CD4-positive, alpha-beta T cell (primary cell): ENCODE measurements at regions not wholly inside any gene's neighbourhood (a gene's known extent, or its start where the extent isn't known, plus 50 kb on each side); places are given as distances from the start of the nearest gene placed in this dataset.

Experiments
- ATAC-seq: fragments of 200-7000 bp; cut with Tn5 transposase; one replicate; pipeline ENCODE4 v1.10.0; 2022; ENCODE audit warnings: mild to moderate bottlenecking; ENCODE audit not compliant: poor library complexity
- CTCF ChIA-PET: fragments of 350-600 bp; sonication (Branson Sonifier 250); formaldehyde crosslinking; loops from one replicate; lab custom pipeline; 2021; ENCODE audit warnings: antibody characterized with exemption, inconsistent platforms; lab: Charles Lee
- POLR2A ChIA-PET: fragments of 350-600 bp; sonication (Branson Sonifier 250); formaldehyde crosslinking; loops from one replicate; lab custom pipeline; 2021; ENCODE audit warnings: antibody characterized with exemption, inconsistent platforms; lab: Charles Lee
- DNase-seq, 14 experiments: peaks; one replicate each; pipeline ENCODE4 v3.0.0-alpha.2; 2013 to 2020; ENCODE audit warnings: mixed read lengths in 2 of 14
- H3K27ac ChIP-seq, 2 donors: one replicate each; pipeline versions ENCODE4 v1.5.1 to v1.7.0; 2013; ENCODE audit warnings: low read length in 2 of 2, low read depth in 1 of 2, mild to moderate bottlenecking in 1 of 2
- H3K27me3 ChIP-seq, 2 experiments: 1 replicate in 1 of 2; 2 replicates in 1 of 2; pipeline versions ENCODE4 v1.6.1 to v1.7.0; 2013; ENCODE audit warnings: low read length in 2 of 2, control low read depth in 1 of 2, mild to moderate bottlenecking in 1 of 2, moderate library complexity in 1 of 2; ENCODE audit not compliant: insufficient read depth in 2 of 2, control insufficient read depth in 1 of 2
- H3K36me3 ChIP-seq: one replicate; pipeline ENCODE4 v1.6.1; 2013; ENCODE audit warnings: low read length, control low read depth; ENCODE audit not compliant: insufficient read depth
- H3K4me1 ChIP-seq: one replicate; pipeline ENCODE4 v1.6.1; 2013; ENCODE audit warnings: low read length, control low read depth; ENCODE audit not compliant: insufficient read depth
- H3K4me3 ChIP-seq: one replicate; pipeline ENCODE4 v1.5.1; 2013; ENCODE audit warnings: mild to moderate bottlenecking, low read length, moderate library complexity
- H3K9me3 ChIP-seq, 2 experiments: 1 replicate in 1 of 2; 2 replicates in 1 of 2; pipeline versions ENCODE4 v1.6.1 to v1.7.0; 2013; ENCODE audit warnings: low read length in 2 of 2, mild to moderate bottlenecking in 2 of 2, control low read depth in 1 of 2, moderate library complexity in 1 of 2; ENCODE audit not compliant: control insufficient read depth in 1 of 2, insufficient read depth in 1 of 2
- H3K27ac Mint-ChIP-seq: one replicate; pipeline ENCODE4 v1.8.0; 2020; ENCODE audit warnings: mixed read lengths
- H3K27me3 Mint-ChIP-seq: one replicate; pipeline ENCODE4 v1.8.0; 2021; ENCODE audit warnings: mixed read lengths
- H3K36me3 Mint-ChIP-seq: one replicate; pipeline ENCODE4 v1.8.0; 2021; ENCODE audit warnings: low read depth, mixed read lengths
- H3K4me1 Mint-ChIP-seq: one replicate; pipeline ENCODE4 v1.8.0; 2021; ENCODE audit warnings: low read depth, mixed read lengths
- H3K4me3 Mint-ChIP-seq: one replicate; pipeline ENCODE4 v1.8.0; 2020; ENCODE audit warnings: mild to moderate bottlenecking, mixed read lengths
- H3K9me3 Mint-ChIP-seq: one replicate; pipeline ENCODE4 v1.8.0; 2020; ENCODE audit warnings: mixed read lengths
- intact Hi-C, 2 experiments: fragments of 100-400 bp; cut with DNase I in 1 of 2; cut with micrococcal nuclease in 1 of 2; formaldehyde crosslinking; loops; one replicate each; pipeline versions ENCODE4 v1.15.1 to v1.9.0; 2023 to 2025; cut with DNase I, micrococcal nuclease
- TF ChIP-seq, protein P1 (sequence below): fragments of 200-600 bp; IDR thresholded peaks from one replicate; pipeline ENCODE4 v1.8.0; 2022; ENCODE audit warnings: antibody characterized with exemption, mild to moderate bottlenecking

DNA sequence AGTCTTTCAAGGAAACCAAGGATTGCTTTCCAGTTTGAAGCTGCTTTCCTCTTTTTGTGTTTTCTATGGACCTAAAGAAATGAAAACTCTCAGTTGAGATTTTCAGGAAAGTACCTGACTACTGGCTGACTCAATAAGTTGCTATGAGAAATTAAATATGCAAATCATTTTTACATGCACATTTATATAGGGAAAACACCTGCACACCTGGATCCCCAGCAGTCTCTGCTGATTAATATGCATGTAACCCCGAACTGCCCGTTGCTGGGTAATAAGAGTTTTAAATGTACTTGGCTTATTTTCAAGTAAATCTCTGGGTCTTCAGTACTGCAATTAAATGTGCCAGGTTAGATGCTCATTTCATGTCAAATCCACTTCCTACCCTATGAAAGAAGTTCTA lies 77.2 kb downstream of the KBTBD8 start:
- Mint-ChIP-seq H3K27ac (no peak overlapping the region), H3K4me3 (no peak overlapping the region), H3K4me1 (no peaks in the 10 kb centered on the region), H3K9me3 (peaks cover 7% of the 10 kb centered on the region), H3K27me3 (peaks cover 4% of the 10 kb centered on the region), H3K36me3 (peaks cover 7% of the 10 kb centered on the region)
- intact Hi-C loops: no loop called here
- Histone ChIP-seq H3K27ac (no peak overlapping the region), H3K9me3 (no peaks in the 10 kb centered on the region), H3K27me3 (no peaks in the 10 kb centered on the region), H3K36me3 (no peaks in the 10 kb centered on the region), H3K4me3 (no peak overlapping the region), H3K4me1 (no peaks in the 10 kb centered on the region)
- ChIA-PET POLR2A (no interaction called here), CTCF (no interaction called here)
- TF ChIP-seq, protein P1, sequence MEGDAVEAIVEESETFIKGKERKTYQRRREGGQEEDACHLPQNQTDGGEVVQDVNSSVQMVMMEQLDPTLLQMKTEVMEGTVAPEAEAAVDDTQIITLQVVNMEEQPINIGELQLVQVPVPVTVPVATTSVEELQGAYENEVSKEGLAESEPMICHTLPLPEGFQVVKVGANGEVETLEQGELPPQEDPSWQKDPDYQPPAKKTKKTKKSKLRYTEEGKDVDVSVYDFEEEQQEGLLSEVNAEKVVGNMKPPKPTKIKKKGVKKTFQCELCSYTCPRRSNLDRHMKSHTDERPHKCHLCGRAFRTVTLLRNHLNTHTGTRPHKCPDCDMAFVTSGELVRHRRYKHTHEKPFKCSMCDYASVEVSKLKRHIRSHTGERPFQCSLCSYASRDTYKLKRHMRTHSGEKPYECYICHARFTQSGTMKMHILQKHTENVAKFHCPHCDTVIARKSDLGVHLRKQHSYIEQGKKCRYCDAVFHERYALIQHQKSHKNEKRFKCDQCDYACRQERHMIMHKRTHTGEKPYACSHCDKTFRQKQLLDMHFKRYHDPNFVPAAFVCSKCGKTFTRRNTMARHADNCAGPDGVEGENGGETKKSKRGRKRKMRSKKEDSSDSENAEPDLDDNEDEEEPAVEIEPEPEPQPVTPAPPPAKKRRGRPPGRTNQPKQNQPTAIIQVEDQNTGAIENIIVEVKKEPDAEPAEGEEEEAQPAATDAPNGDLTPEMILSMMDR: no peak
- no peak for DNase-seq
- ATAC-seq: no peak

DNA sequence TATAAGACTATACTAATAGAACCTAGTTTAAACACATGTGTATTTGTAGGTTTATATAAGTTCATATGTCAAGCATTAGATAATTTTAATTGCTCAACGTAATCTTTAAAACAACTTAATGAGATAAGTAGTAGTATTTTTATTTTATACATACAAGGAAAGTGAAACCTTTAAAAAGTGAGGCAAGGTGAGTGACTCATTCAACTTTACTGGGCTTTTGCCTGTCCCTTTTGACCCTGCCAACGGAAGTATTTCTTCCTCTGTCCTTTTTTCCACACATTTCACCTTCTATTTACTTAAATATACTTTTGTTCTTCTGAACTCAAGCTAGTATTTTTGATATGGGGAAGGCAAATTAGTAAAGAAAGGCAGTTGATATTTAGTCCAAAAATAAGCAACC lies 78.5 kb downstream of the KBTBD8 start:
- H3K36me3 ChIP-seq: no peaks in the 10 kb centered on the region
- Mint-ChIP-seq H3K9me3 (peaks cover 7% of the 10 kb centered on the region), H3K4me1 (no peaks in the 10 kb centered on the region), H3K36me3 (peaks cover 7% of the 10 kb centered on the region), H3K4me3 (no peak overlapping the region), H3K27ac (no peak overlapping the region), H3K27me3 (peaks cover 4% of the 10 kb centered on the region)
- TF ChIP-seq, protein P1: no peak
- DNase-seq (no peak), ATAC-seq (no peak)
- ChIA-PET CTCF (no interaction called here), POLR2A (no interaction called here)
- intact Hi-C loops: no loop called here
- H3K27me3 ChIP-seq: no peaks in the 10 kb centered on the region
- no peaks in the 10 kb centered on the region for H3K9me3 ChIP-seq
- H3K4me1 ChIP-seq: no peaks in the 10 kb centered on the region
- no peak overlapping the region for H3K4me3 ChIP-seq
- H3K27ac ChIP-seq: no peak overlapping the region

DNA sequence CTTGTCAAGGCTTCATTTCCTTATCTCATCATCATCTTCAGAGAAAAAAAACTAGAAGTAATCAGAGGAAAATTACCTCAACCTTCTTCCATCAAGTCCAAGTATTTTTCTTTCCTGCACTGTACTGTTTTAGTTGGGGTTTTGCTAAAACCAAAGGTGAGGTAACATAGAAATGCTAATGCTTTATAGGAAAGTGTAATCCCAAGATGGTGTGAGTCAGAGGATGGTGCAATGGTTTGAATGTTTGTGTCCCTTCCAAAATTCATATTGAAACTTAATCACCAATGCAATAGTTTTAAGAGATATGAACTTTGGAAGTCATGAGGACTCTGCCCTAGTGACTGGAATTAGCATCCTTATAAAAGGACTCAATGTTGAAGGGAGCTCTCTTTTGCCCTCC lies 79.5 kb downstream of the KBTBD8 start:
- H3K4me3 ChIP-seq: no peak overlapping the region
- H3K27me3 ChIP-seq: no peaks in the 10 kb centered on the region
- ChIA-PET POLR2A (no interaction called here), CTCF (no interaction called here)
- H3K27ac ChIP-seq: no peak overlapping the region
- DNase-seq (no peak), ATAC-seq (no peak)
- H3K4me1 ChIP-seq: peaks cover 6% of the 10 kb centered on the region
- H3K27ac Mint-ChIP-seq: no peak overlapping the region
- intact Hi-C loops: no loop called here
- peaks cover 5 to 6% of the 10 kb centered on the region in 2 experiments for H3K9me3 ChIP-seq
- TF ChIP-seq, protein P1: no peak
- H3K9me3 Mint-ChIP-seq: peaks cover 14% of the 10 kb centered on the region
- no peak overlapping the region for H3K4me3 Mint-ChIP-seq
- H3K36me3 ChIP-seq: no peaks in the 10 kb centered on the region
- peaks cover 4% of the 10 kb centered on the region for H3K27me3 Mint-ChIP-seq
- peaks cover 8% of the 10 kb centered on the region for H3K4me1 Mint-ChIP-seq
- peaks cover 14% of the 10 kb centered on the region for H3K36me3 Mint-ChIP-seq
